HepG2 (cell line): ENCODE measurements at regions not wholly inside any gene's neighbourhood (a gene's known extent, or its start where the extent isn't known, plus 50 kb on each side); places are given as distances from the start of the nearest gene placed in this dataset.
A peak's percentile ranks its signal among the peaks of the same experiment; 100 is the strongest.

ENCODE experiments used
- ATAC-seq: fragments of 200-7000 bp; cut with Tn5 transposase; 3 replicates; pipeline ENCODE4 v1.9.1; 2020; ENCODE audit warnings: mild to moderate bottlenecking, moderate library complexity
- BruUV-seq: library from RNA; stranded (reverse); fragments of 400-500 nt; replicated peaks from 2 replicates; lab custom pipeline; 2021; lab: Mats Ljungman, UMichigan
- CTCF ChIA-PET: fragments of 300-600 bp; formaldehyde crosslinking; extraction: SDS; loops from one replicate; lab custom pipeline; 2021; ENCODE audit warnings: low total read pairs, inconsistent platforms, low intra/inter-chr PET ratio; lab: Yijun Ruan, JAX
- POLR2A ChIA-PET: fragments of 350-600 bp; sonication (Branson Sonifier 250); formaldehyde crosslinking; loops from one replicate; lab custom pipeline; 2020; ENCODE audit warnings: antibody characterized with exemption, inconsistent platforms; lab: Yijun Ruan, JAX
- DNase-seq: peaks from one replicate; pipeline ENCODE4 v3.0.0-alpha.2; 2015; ENCODE audit warnings: low spot score
- FAIRE-seq: peaks from 3 replicates; lab custom pipeline; 2011; peaks lifted over from hg19 to GRCh38; lab: Jason Lieb, UNC
- H2AFZ ChIP-seq: one replicate; pipeline ENCODE4 v1.6.1; 2011; ENCODE audit warnings: low read length, inconsistent platforms
- H3K27ac ChIP-seq: fragments of 300-600 bp; 3 replicates; pipeline ENCODE4 v1.8.0; 2011; ENCODE audit warnings: mixed run types, mild to moderate bottlenecking, mixed read lengths, low read length, inconsistent platforms; ENCODE audit not compliant: insufficient read depth; ENCODE audit errors: extremely low read length
- H3K27me3 ChIP-seq, 2 experiments: fragments of 200-600 bp in 1 of 2; 2 replicates in 1 of 2; 3 replicates in 1 of 2; pipeline versions ENCODE4 v1.6.0 to v1.8.0; 2011; ENCODE audit warnings: low read length in 2 of 2, mild to moderate bottlenecking in 2 of 2, moderate library complexity in 2 of 2, inconsistent platforms in 1 of 2; ENCODE audit not compliant: insufficient read depth in 2 of 2, control insufficient read depth in 1 of 2
- H3K36me3 ChIP-seq, 2 experiments: fragments of 200-600 bp in 1 of 2; replicated peaks in 1 of 2; 2 replicates in 1 of 2; 3 replicates in 1 of 2; pipeline versions ENCODE4 v1.5.1 to v1.8.0; 2011; ENCODE audit warnings: low read length in 2 of 2, inconsistent platforms in 1 of 2; ENCODE audit not compliant: insufficient read depth in 2 of 2, control insufficient read depth in 1 of 2
- H3K4me1 ChIP-seq: 2 replicates; pipeline ENCODE4 v1.5.1; 2012; ENCODE audit warnings: low read length, inconsistent platforms; ENCODE audit not compliant: insufficient read depth
- H3K4me2 ChIP-seq: 2 replicates; pipeline ENCODE4 v1.6.0; 2011; ENCODE audit warnings: low read depth, low read length, inconsistent platforms
- H3K4me3 ChIP-seq, 3 experiments: fragments of 200-600 bp in 1 of 3; sonication (generic), shearing (Covaris generic) in 1 of 3; replicated peaks in 1 of 3; 2 replicates each; pipeline ENCODE4 v1.5.1; 2011 to 2016; ENCODE audit warnings: low read length in 3 of 3, inconsistent platforms in 2 of 3, low read depth in 2 of 3, mild to moderate bottlenecking in 2 of 3, control low read depth in 1 of 3, mixed read lengths in 1 of 3; ENCODE audit not compliant: insufficient read depth in 1 of 3
- H3K79me2 ChIP-seq: one replicate; pipeline ENCODE4 v1.6.1; 2011; ENCODE audit warnings: low read length, inconsistent platforms; ENCODE audit not compliant: insufficient read depth
- H3K9ac ChIP-seq: 2 replicates; pipeline ENCODE4 v1.6.0; 2011; ENCODE audit warnings: mild to moderate bottlenecking, low read depth, low read length, inconsistent platforms; ENCODE audit not compliant: insufficient read depth
- H3K9me3 ChIP-seq: 2 replicates; pipeline ENCODE4 v1.5.1; 2012; ENCODE audit warnings: mild to moderate bottlenecking, low read length
- H4K20me1 ChIP-seq: 2 replicates; pipeline ENCODE4 v1.6.0; 2011; ENCODE audit warnings: inconsistent platforms, mild to moderate bottlenecking, low read length, moderate library complexity; ENCODE audit not compliant: insufficient read depth
- HNRNPH1 ChIP-seq: fragments of 200-400 bp; formaldehyde crosslinking; optimal IDR thresholded peaks from 2 replicates; pipeline ENCODE3; 2017; ENCODE audit warnings: mild to moderate bottlenecking, low read depth, low read length
- KIAA2018 ChIP-seq: sonication (generic); formaldehyde crosslinking; IDR thresholded peaks from 2 replicates; pipeline ENCODE4 v1.5.0; 2020; ENCODE audit warnings: mild to moderate bottlenecking, missing genetic modification reagents, borderline replicate concordance
- NFIC ChIP-seq: IDR thresholded peaks from 2 replicates; pipeline ENCODE4 v1.6.1; 2012; ENCODE audit warnings: mild to moderate bottlenecking, low read length, inconsistent platforms
- SMARCE1 ChIP-seq: fragments of 450-650 bp; IDR thresholded peaks from 2 replicates; pipeline ENCODE4 v1.6.1; 2017; ENCODE audit warnings: borderline replicate concordance
- ZBTB3 ChIP-seq: sonication (generic); formaldehyde crosslinking; IDR thresholded peaks from 2 replicates; pipeline ENCODE4 v1.4.0; 2020; ENCODE audit warnings: low read depth, mild to moderate bottlenecking, moderate library complexity, missing genetic modification reagents, borderline replicate concordance
- ZIK1 ChIP-seq: sonication (generic); formaldehyde crosslinking; IDR thresholded peaks from 2 replicates; pipeline ENCODE4 v1.5.0; 2020; ENCODE audit warnings: mild to moderate bottlenecking, low read depth, missing genetic modification reagents, borderline replicate concordance
- ZNF30 ChIP-seq: sonication (generic); formaldehyde crosslinking; IDR thresholded peaks from 2 replicates; pipeline ENCODE4 v1.5.0; 2020; ENCODE audit warnings: mild to moderate bottlenecking, missing genetic modification reagents
- ZNF460 ChIP-seq: sonication (generic); formaldehyde crosslinking; IDR thresholded peaks from 2 replicates; pipeline ENCODE4 v1.5.1; 2020; ENCODE audit warnings: missing genetic modification reagents, mild to moderate bottlenecking, borderline replicate concordance
- ZNF552 ChIP-seq: sonication (generic); formaldehyde crosslinking; IDR thresholded peaks from 2 replicates; pipeline ENCODE4 v1.9.0; 2022; ENCODE audit warnings: missing genetic modification reagents, mild to moderate bottlenecking, borderline replicate concordance
- ZNF709 ChIP-seq: sonication (generic); formaldehyde crosslinking; IDR thresholded peaks from 2 replicates; pipeline ENCODE4 v1.5.0; 2020; ENCODE audit warnings: mild to moderate bottlenecking, missing genetic modification reagents
- ZSCAN12 ChIP-seq: sonication (generic); formaldehyde crosslinking; IDR thresholded peaks from 2 replicates; pipeline ENCODE4 v1.9.0; 2021; ENCODE audit warnings: mild to moderate bottlenecking, missing genetic modification reagents
- WGBS: methylation state at CpG from one replicate; pipeline ENCODE4 v1.1.6; 2017; ENCODE audit warnings: low lambda C conversion rate; 5-methylcytosine and 5-hydroxymethylcytosine counted together
- in situ Hi-C: cut with HindIII; loops from 2 replicates; pipeline ENCODE4 v1.10.0; 2017; ENCODE audit warnings: low pct_unique_long_range_greater_than_20kb; ENCODE audit not compliant: extremely low pct_ligation_motif_present
- intact Hi-C: fragments of 100-400 bp; cut with micrococcal nuclease; formaldehyde crosslinking; loops from one replicate; pipeline ENCODE4 v1.10.0; 2022; ENCODE audit not compliant: unreplicated experiment

- BruUV-seq = no TSS peak
- H3K9me3 ChIP-seq = no peaks in the 10 kb centered on the region
- DNase-seq = no peak
- no peaks in the 10 kb centered on the region for H3K79me2 ChIP-seq
- in situ Hi-C loops (no loop called here), intact Hi-C loops (no loop called here)
- no peak overlapping the region for H2AFZ ChIP-seq
- no peak overlapping the region for H3K4me2 ChIP-seq
- H3K9ac ChIP-seq = no peak overlapping the region
- H3K27me3 ChIP-seq = peaks cover 1 to 6% of the 10 kb centered on the region in 2 experiments; a peak in 2 of 5 replicates
- no peaks in the 10 kb centered on the region for H3K36me3 ChIP-seq
- no peak for TF ChIP-seq HNRNPH1
- no peak for TF ChIP-seq ZNF552 (CRISPR knock-in tag)
- no peak for TF ChIP-seq NFIC
- TF ChIP-seq ZIK1 (CRISPR knock-in tag) = no peak
- no peak overlapping the region for H3K4me3 ChIP-seq
- H4K20me1 ChIP-seq = no peaks in the 10 kb centered on the region
- ChIA-PET POLR2A (no interaction called here), CTCF (no interaction called here)
- H3K27ac ChIP-seq = no peak overlapping the region
- ATAC-seq = no peak
- no peak for FAIRE-seq
- 18% methylated on average over 3 of the region's 3 CpGs for WGBS
- no peaks in the 10 kb centered on the region for H3K4me1 ChIP-seq
Measured at GRCh38 chr7:36045830-36046341, 107.2 kb upstream of the EEPD1 start.

GRCh38 chr7:36047091-36047658 lies 105.9 kb upstream of the EEPD1 start:
- Histone ChIP-seq H3K4me3 (no peak overlapping the region), H3K27me3 (peaks cover 1 to 5% of the 10 kb centered on the region in 2 experiments; a peak in 2 of 5 replicates), H3K9ac (no peak overlapping the region), H3K36me3 (no peaks in the 10 kb centered on the region), H3K79me2 (no peaks in the 10 kb centered on the region), H3K27ac (no peak overlapping the region), H2AFZ (no peak overlapping the region), H3K4me1 (no peaks in the 10 kb centered on the region), H3K4me2 (no peak overlapping the region), H3K9me3 (no peaks in the 10 kb centered on the region), H4K20me1 (no peaks in the 10 kb centered on the region)
- POLR2A ChIA-PET = no interaction called here
- CTCF ChIA-PET = no interaction called here
- ATAC-seq = peak; percentile 74
- DNase-seq = no peak
- in situ Hi-C loops = no loop called here
- no TSS peak for BruUV-seq
- intact Hi-C loops = no loop called here
- WGBS = 33% methylated on average over 2 of the region's 2 CpGs
- FAIRE-seq = no peak
- TF ChIP-seq ZNF30 (CRISPR knock-in tag) (no peak), ZBTB3 (CRISPR knock-in tag) (no peak), ZSCAN12 (CRISPR knock-in tag) (no peak), SMARCE1 (no peak), ZNF460 (no peak), KIAA2018 (no peak), ZNF709 (no peak)
